GM18909 (cell line): ENCODE measurements at regions not wholly inside any gene's neighbourhood (a gene's known extent, or its start where the extent isn't known, plus 50 kb on each side); places are given as distances from the start of the nearest gene placed in this dataset.

Experiments used
- ATAC-seq: cut with Tn5 transposase; IDR thresholded peaks from one replicate; pipeline ENCODE4 v1.9.1; 2021; ENCODE audit warnings: mild to moderate bottlenecking; ENCODE audit not compliant: unreplicated experiment, poor library complexity

- no peak for ATAC-seq
Measured at GRCh38 chr13:85031771-85032170, 767.4 kb downstream of the SLITRK6 start.

GRCh38 chr13:85028035-85028434 lies 771.2 kb downstream of the SLITRK6 start:
- no peak for ATAC-seq

- no peak for ATAC-seq
Measured at GRCh38 chr13:85019121-85019520, 780.1 kb downstream of the SLITRK6 start.

GRCh38 chr13:85013006-85013405 lies 786.2 kb downstream of the SLITRK6 start:
- no peak for ATAC-seq

- ATAC-seq, result no peak
Measured at GRCh38 chr13:85009447-85009846, 789.8 kb downstream of the SLITRK6 start.

GRCh38 chr13:84999252-84999651 lies 800.0 kb downstream of the SLITRK6 start:
- no peak for ATAC-seq

- no peak for ATAC-seq
Measured at GRCh38 chr13:84998681-84999080, 800.5 kb downstream of the SLITRK6 start.

GRCh38 chr13:84997858-84998257 lies 801.4 kb downstream of the SLITRK6 start:
- no peak for ATAC-seq

GRCh38 chr13:84994582-84994981 lies 804.6 kb downstream of the SLITRK6 start:
- no peak for ATAC-seq

GRCh38 chr13:84985860-84986259 lies 813.4 kb downstream of the SLITRK6 start:
- no peak for ATAC-seq

GRCh38 chr13:84983321-84983720 lies 815.9 kb downstream of the SLITRK6 start:
- no peak for ATAC-seq

GRCh38 chr13:84980571-84980970 lies 818.6 kb downstream of the SLITRK6 start:
- no peak for ATAC-seq

- ATAC-seq, result no peak
Measured at GRCh38 chr13:84978851-84979250, 820.4 kb downstream of the SLITRK6 start.

GRCh38 chr13:84973661-84974060 lies 825.6 kb downstream of the SLITRK6 start:
- no peak for ATAC-seq

GRCh38 chr13:84972907-84973306 lies 826.3 kb downstream of the SLITRK6 start:
- ATAC-seq, result no peak

- no peak for ATAC-seq
Measured at GRCh38 chr13:84962849-84963248, 836.4 kb downstream of the SLITRK6 start.

GRCh38 chr13:84962141-84962750 lies 837.0 kb downstream of the SLITRK6 start:
- no peak for ATAC-seq

- ATAC-seq, result no peak
Measured at GRCh38 chr13:84961023-84961422, 838.2 kb downstream of the SLITRK6 start.

- ATAC-seq, result no peak
Measured at GRCh38 chr13:84959818-84960217, 839.4 kb downstream of the SLITRK6 start.

GRCh38 chr13:84954636-84955035 lies 844.6 kb downstream of the SLITRK6 start:
- ATAC-seq, result no peak

- ATAC-seq, result no peak
Measured at GRCh38 chr13:84951128-84951527, 848.1 kb downstream of the SLITRK6 start.

GRCh38 chr13:84946192-84946591 lies 853.0 kb downstream of the SLITRK6 start:
- ATAC-seq, result no peak

- no peak for ATAC-seq
Measured at GRCh38 chr13:84940798-84941197, 858.4 kb downstream of the SLITRK6 start.
